Fibroblast of pulmonary artery (primary cell): ENCODE measurements at regions not wholly inside any gene's neighbourhood (a gene's known extent, or its start where the extent isn't known, plus 50 kb on each side); places are given as distances from the start of the nearest gene placed in this dataset.
"Not testable (repeated sequence)": the region's sequence is repeated elsewhere in the genome, so short reads cannot be mapped to it uniquely, and the experiment has no call there.

ENCODE experiments used
- DNase-seq: peaks from one replicate; pipeline ENCODE4 v3.0.0-alpha.2; 2010; ENCODE audit warnings: low read depth
- H3K4me3 ChIP-seq: replicated peaks from 2 replicates; pipeline ENCODE4 v1.5.1; 2011; ENCODE audit warnings: low read depth, mild to moderate bottlenecking, control low read depth, low read length, moderate library complexity
- TF ChIP-seq, protein P1 (sequence below): IDR thresholded peaks from 2 replicates; pipeline ENCODE4 v1.5.1; 2011; ENCODE audit warnings: mild to moderate bottlenecking, control low read depth, low read length, inconsistent platforms; ENCODE audit errors: missing control alignments

GRCh38 chr17:72192800-72193192 lies 72.0 kb downstream of the SOX9 start:
- DNase-seq, result peak; percentile 86
- TF ChIP-seq, protein P1, sequence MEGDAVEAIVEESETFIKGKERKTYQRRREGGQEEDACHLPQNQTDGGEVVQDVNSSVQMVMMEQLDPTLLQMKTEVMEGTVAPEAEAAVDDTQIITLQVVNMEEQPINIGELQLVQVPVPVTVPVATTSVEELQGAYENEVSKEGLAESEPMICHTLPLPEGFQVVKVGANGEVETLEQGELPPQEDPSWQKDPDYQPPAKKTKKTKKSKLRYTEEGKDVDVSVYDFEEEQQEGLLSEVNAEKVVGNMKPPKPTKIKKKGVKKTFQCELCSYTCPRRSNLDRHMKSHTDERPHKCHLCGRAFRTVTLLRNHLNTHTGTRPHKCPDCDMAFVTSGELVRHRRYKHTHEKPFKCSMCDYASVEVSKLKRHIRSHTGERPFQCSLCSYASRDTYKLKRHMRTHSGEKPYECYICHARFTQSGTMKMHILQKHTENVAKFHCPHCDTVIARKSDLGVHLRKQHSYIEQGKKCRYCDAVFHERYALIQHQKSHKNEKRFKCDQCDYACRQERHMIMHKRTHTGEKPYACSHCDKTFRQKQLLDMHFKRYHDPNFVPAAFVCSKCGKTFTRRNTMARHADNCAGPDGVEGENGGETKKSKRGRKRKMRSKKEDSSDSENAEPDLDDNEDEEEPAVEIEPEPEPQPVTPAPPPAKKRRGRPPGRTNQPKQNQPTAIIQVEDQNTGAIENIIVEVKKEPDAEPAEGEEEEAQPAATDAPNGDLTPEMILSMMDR, result no peak

GRCh38 chr17:72193391-72194106 lies 72.7 kb downstream of the SOX9 start:
- peak; percentile 73 for DNase-seq
- TF ChIP-seq, protein P1, result no peak
- no peak overlapping the region for H3K4me3 ChIP-seq

More at GRCh38 chr17:72192800-72193192, 72.0 kb downstream of the SOX9 start:
- no peak overlapping the region for H3K4me3 ChIP-seq

DNA sequence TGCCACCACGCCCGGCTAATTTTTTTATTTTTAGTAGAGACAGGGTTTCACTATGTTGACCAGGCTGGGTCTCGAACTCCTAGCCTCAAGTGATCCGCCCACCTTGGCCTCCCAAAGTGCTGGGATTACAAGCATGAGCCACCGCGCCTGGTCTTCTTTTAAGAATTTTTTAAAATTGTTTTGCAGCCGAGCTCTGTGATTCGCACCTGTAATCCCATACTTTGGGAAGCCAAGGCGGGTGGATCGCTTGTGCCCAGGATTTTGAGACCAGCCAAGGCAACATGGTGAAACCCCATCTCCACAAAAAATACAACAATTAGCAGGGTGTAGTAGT lies 73.3 kb downstream of the SOX9 start:
- H3K4me3 ChIP-seq, DNase-seq: not testable (repeated sequence)

DNA sequence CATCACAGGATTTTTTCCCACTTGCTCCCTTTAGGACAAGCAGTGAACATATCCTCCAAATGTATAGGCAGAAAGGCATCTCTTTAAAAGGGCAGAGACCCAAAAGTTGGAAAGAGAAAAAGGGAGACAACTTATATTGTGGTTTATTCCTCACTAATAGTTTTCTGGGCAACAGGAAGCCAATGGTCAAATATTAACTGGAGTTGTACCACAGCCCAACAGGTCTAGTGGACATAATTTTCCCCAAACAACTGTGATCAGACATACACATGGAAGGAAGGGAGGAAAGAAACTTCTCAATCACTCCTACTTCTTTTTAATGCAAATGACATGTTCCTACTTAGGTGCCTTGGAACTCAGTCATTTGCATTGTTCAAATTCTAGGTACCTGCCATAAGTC lies 78.4 kb downstream of the SOX9 start:
- no peak overlapping the region for H3K4me3 ChIP-seq
- DNase-seq, result no peak
- TF ChIP-seq, protein P1, result no peak

DNA sequence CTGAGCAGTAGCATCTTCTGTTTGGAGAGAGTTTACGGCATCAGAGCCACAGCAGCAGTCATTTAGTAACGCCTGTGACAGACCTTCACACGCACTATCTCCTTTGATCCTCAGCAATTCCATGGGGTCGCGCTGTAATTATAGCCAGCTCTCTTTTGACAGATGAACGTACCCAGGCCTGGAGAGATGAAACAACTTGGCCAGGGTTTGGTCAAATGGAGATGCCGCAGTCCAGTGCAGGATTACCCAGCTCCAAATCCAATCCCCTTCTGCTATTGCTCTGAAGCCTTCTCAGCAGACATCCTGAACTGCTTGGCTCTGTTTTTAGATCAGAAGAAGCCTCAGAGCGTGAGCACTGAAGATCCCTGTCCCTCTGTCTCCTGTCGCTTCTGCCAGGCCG lies 83.9 kb downstream of the SOX9 start:
- TF ChIP-seq, protein P1, result no peak
- no peak for DNase-seq
- H3K4me3 ChIP-seq, result no peak overlapping the region

GRCh38 chr17:72205357-72205756 lies 84.5 kb downstream of the SOX9 start:
- DNase-seq, result no peak
- no peak overlapping the region for H3K4me3 ChIP-seq
- TF ChIP-seq, protein P1, result no peak

DNA sequence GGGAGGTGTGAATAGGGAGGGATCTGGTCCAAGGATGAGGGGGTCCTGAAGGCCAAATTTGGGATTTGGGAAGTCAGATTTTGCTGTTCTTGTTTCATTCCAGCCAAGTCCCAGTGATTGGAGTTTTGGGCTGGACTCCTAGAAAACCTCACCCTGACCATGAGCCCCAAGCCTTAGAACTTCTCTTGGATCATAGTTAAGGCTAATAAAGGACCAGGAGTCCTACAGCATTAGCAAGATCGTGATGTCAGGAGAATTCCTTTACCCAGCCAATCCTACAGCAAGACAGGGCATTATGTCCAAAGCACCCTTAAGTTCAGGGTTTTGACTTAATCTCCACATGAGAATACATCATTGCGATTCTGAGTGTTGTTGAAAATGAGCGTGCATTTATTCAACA lies 85.0 kb downstream of the SOX9 start:
- TF ChIP-seq, protein P1, result no peak
- no peak overlapping the region for H3K4me3 ChIP-seq
- DNase-seq, result no peak
